ENCODE measurements at regions not wholly inside any gene's neighbourhood (a gene's known extent, or its start where the extent isn't known, plus 50 kb on each side); places are given as distances from the start of the nearest gene placed in this dataset.

GRCh38 chr2:181777734-181778133 is 97.4 kb upstream of the NEUROD1 start:
- TF ChIP-seq, protein P1, sequence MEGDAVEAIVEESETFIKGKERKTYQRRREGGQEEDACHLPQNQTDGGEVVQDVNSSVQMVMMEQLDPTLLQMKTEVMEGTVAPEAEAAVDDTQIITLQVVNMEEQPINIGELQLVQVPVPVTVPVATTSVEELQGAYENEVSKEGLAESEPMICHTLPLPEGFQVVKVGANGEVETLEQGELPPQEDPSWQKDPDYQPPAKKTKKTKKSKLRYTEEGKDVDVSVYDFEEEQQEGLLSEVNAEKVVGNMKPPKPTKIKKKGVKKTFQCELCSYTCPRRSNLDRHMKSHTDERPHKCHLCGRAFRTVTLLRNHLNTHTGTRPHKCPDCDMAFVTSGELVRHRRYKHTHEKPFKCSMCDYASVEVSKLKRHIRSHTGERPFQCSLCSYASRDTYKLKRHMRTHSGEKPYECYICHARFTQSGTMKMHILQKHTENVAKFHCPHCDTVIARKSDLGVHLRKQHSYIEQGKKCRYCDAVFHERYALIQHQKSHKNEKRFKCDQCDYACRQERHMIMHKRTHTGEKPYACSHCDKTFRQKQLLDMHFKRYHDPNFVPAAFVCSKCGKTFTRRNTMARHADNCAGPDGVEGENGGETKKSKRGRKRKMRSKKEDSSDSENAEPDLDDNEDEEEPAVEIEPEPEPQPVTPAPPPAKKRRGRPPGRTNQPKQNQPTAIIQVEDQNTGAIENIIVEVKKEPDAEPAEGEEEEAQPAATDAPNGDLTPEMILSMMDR (IDR thresholded peaks at IDR 0.05) = no peak
- TF ChIP-seq POLR2A (IDR thresholded peaks at IDR 0.05) = no peak
- TF ChIP-seq POLR2AphosphoS5 (IDR thresholded peaks at IDR 0.05) = no peak

All from upper lobe of left lung (tissue), 4 donors.